H1 (cell line): ENCODE measurements at regions not wholly inside any gene's neighbourhood (a gene's known extent, or its start where the extent isn't known, plus 50 kb on each side); places are given as distances from the start of the nearest gene placed in this dataset.

ENCODE experiments used
- CTCF ChIA-PET: fragments of 300-600 bp; sonication (Branson Sonifier 250); formaldehyde crosslinking; loops from one replicate; lab custom pipeline; 2021; ENCODE audit not compliant: partially characterized antibody; lab: Charles Lee
- POLR2A ChIA-PET: fragments of 300-600 bp; sonication (Branson Sonifier 250); formaldehyde crosslinking; loops from one replicate; lab custom pipeline; 2021; ENCODE audit warnings: inconsistent platforms; ENCODE audit not compliant: partially characterized antibody; lab: Charles Lee
- DNase-seq, 2 experiments: peaks; one replicate each; pipeline versions ENCODE4 v3.0.0 to v3.0.0-alpha.2; 2010 to 2022; ENCODE audit warnings: low spot score in 2 of 2, low read depth in 1 of 2, mixed read lengths in 1 of 2
- FAIRE-seq: peaks from 2 replicates; lab custom pipeline; 2011; peaks lifted over from hg19 to GRCh38; lab: Jason Lieb, UNC
- H2AFZ ChIP-seq: 2 replicates; pipeline ENCODE4 v1.8.1; 2012; ENCODE audit warnings: low read length, inconsistent platforms
- H2AK5ac ChIP-seq: 2 replicates; pipeline ENCODE4 v1.6.1; 2013; ENCODE audit warnings: low read depth, low read length
- H2BK120ac ChIP-seq: replicated peaks from 2 replicates; pipeline ENCODE3; 2013; ENCODE audit warnings: low read depth, low read length, inconsistent platforms
- H2BK12ac ChIP-seq: 2 replicates; pipeline ENCODE4 v1.6.1; 2013; ENCODE audit warnings: low read depth, low read length
- H2BK15ac ChIP-seq: 2 replicates; pipeline ENCODE4 v1.6.1; 2013; ENCODE audit warnings: low read length
- H2BK20ac ChIP-seq: 2 replicates; pipeline ENCODE4 v1.6.1; 2013; ENCODE audit warnings: low read length
- H2BK5ac ChIP-seq: 2 replicates; pipeline ENCODE4 v1.6.1; 2013; ENCODE audit warnings: low read depth, low read length
- H3K14ac ChIP-seq: 2 replicates; pipeline ENCODE4 v1.6.1; 2013; ENCODE audit warnings: inconsistent platforms; ENCODE audit not compliant: insufficient read length
- H3K18ac ChIP-seq: 2 replicates; pipeline ENCODE4 v1.6.1; 2013; ENCODE audit warnings: low read length; ENCODE audit errors: extremely low read depth
- H3K23ac ChIP-seq: 2 replicates; pipeline ENCODE4 v1.6.1; 2013; ENCODE audit warnings: inconsistent platforms; ENCODE audit not compliant: insufficient read length
- H3K23me2 ChIP-seq: 2 replicates; pipeline ENCODE4 v1.6.1; 2013; ENCODE audit warnings: low read depth, low read length
- H3K27ac ChIP-seq: 2 replicates; pipeline ENCODE4 v1.6.1; 2011; ENCODE audit warnings: low read depth, low read length, inconsistent platforms
- H3K27me3 ChIP-seq, 4 experiments: replicated peaks in 1 of 4; 1 replicate in 1 of 4; 2 replicates in 3 of 4; pipeline versions ENCODE4 v1.6.1 to v1.8.1; 2011 to 2013; ENCODE audit warnings: low read length in 3 of 4, mild to moderate bottlenecking in 3 of 4, inconsistent platforms in 2 of 4, mixed read lengths in 2 of 4, moderate library complexity in 1 of 4; ENCODE audit not compliant: control insufficient read depth in 3 of 4, insufficient read depth in 3 of 4; ENCODE audit errors: extremely low read depth in 1 of 4
- H3K36me3 ChIP-seq, 4 experiments: 2 replicates each; pipeline versions ENCODE4 v1.6.1 to v1.8.1; 2011 to 2013; ENCODE audit warnings: mild to moderate bottlenecking in 4 of 4, low read length in 3 of 4, moderate library complexity in 2 of 4, control low read depth in 1 of 4, inconsistent platforms in 1 of 4; ENCODE audit not compliant: insufficient read depth in 4 of 4, control insufficient read depth in 2 of 4
- H3K4ac ChIP-seq: replicated peaks from 2 replicates; pipeline ENCODE3; 2013; ENCODE audit warnings: low read length, low read depth, mixed read lengths, inconsistent platforms; ENCODE audit not compliant: insufficient read length
- H3K4me1 ChIP-seq, 4 experiments: replicated peaks in 1 of 4; 1 replicate in 1 of 4; 2 replicates in 3 of 4; pipeline versions ENCODE4 v1.6.1 to v1.8.1; 2011 to 2013; ENCODE audit warnings: low read length in 3 of 4, inconsistent platforms in 2 of 4, mixed read lengths in 1 of 4; ENCODE audit not compliant: insufficient read depth in 4 of 4, control insufficient read depth in 3 of 4
- H3K4me2 ChIP-seq, 2 experiments: 2 replicates each; pipeline versions ENCODE4 v1.6.1 to v1.8.1; 2011 to 2013; ENCODE audit warnings: low read depth in 2 of 2, low read length in 2 of 2, control low read depth in 1 of 2, inconsistent platforms in 1 of 2, mild to moderate bottlenecking in 1 of 2; ENCODE audit not compliant: insufficient read depth in 1 of 2
- H3K4me3 ChIP-seq, 4 experiments: fragments of 200-600, 300-600 bp in 1 of 4; sonication (generic), shearing (Covaris generic), sonication (Bioruptor Twin) in 1 of 4; 2 replicates each; pipeline versions ENCODE4 v1.5.1 to v1.8.1; 2011 to 2016; ENCODE audit warnings: low read length in 4 of 4, low read depth in 3 of 4, control low read depth in 2 of 4, inconsistent platforms in 2 of 4, mild to moderate bottlenecking in 2 of 4, mixed read lengths in 1 of 4, moderate library complexity in 1 of 4; ENCODE audit not compliant: insufficient read depth in 2 of 4; ENCODE audit errors: extremely low read depth in 1 of 4
- H3K56ac ChIP-seq: replicated peaks from 2 replicates; pipeline ENCODE3; 2013; ENCODE audit warnings: low read depth, mild to moderate bottlenecking, mixed read lengths, low read length, inconsistent platforms; ENCODE audit not compliant: insufficient read length
- H3K79me1 ChIP-seq: 2 replicates; pipeline ENCODE4 v1.6.1; 2013; ENCODE audit warnings: low read depth, low read length, control low read depth
- H3K79me2 ChIP-seq, 2 experiments: 2 replicates each; pipeline versions ENCODE4 v1.6.1 to v1.8.1; 2012 to 2013; ENCODE audit warnings: low read length in 2 of 2, mild to moderate bottlenecking in 2 of 2, inconsistent platforms in 1 of 2; ENCODE audit not compliant: insufficient read depth in 2 of 2, control insufficient read depth in 1 of 2
- H3K9ac ChIP-seq, 4 experiments: replicated peaks in 1 of 4; 1 replicate in 1 of 4; 2 replicates in 3 of 4; pipeline versions ENCODE4 v1.6.1 to v1.8.1; 2011 to 2013; ENCODE audit warnings: low read depth in 3 of 4, low read length in 3 of 4, control low read depth in 2 of 4, mild to moderate bottlenecking in 2 of 4, moderate library complexity in 2 of 4, inconsistent platforms in 1 of 4; ENCODE audit errors: extremely low read depth in 1 of 4
- H3K9me3 ChIP-seq, 2 experiments: 2 replicates each; pipeline versions ENCODE4 v1.6.1 to v1.8.1; 2012 to 2013; ENCODE audit warnings: mild to moderate bottlenecking in 2 of 2, moderate library complexity in 2 of 2, control low read depth in 1 of 2, inconsistent platforms in 1 of 2, low read depth in 1 of 2, low read length in 1 of 2, mixed read lengths in 1 of 2; ENCODE audit not compliant: insufficient read depth in 2 of 2
- H4K20me1 ChIP-seq, 2 experiments: replicated peaks in 1 of 2; 2 replicates each; pipeline versions ENCODE3 to v1.8.1; 2011 to 2013; ENCODE audit warnings: inconsistent platforms in 2 of 2, low read length in 2 of 2, mild to moderate bottlenecking in 1 of 2; ENCODE audit not compliant: insufficient read depth in 2 of 2, control insufficient read depth in 1 of 2
- H4K5ac ChIP-seq: 2 replicates; pipeline ENCODE4 v1.6.1; 2013; ENCODE audit warnings: low read length, low read depth, mixed read lengths, inconsistent platforms; ENCODE audit not compliant: insufficient read length
- H4K8ac ChIP-seq: 2 replicates; pipeline ENCODE4 v1.8.0; 2013; ENCODE audit warnings: mild to moderate bottlenecking, moderate library complexity, low read length, inconsistent platforms; ENCODE audit not compliant: insufficient read depth; ENCODE audit errors: extremely low read depth
- H4K91ac ChIP-seq: replicated peaks from 2 replicates; pipeline ENCODE3; 2013; ENCODE audit warnings: low read length, mixed read lengths, inconsistent platforms; ENCODE audit not compliant: insufficient read length
- ASH2L ChIP-seq: fragments of 200-600, 300-600 bp; sonication (generic); IDR thresholded peaks from one replicate; pipeline ENCODE4 v1.7.1; 2017; ENCODE audit warnings: low read length
- BCL11A ChIP-seq, 2 experiments: IDR thresholded peaks; one replicate each; pipeline ENCODE4 v1.6.1; 2011; ENCODE audit warnings: low read depth in 2 of 2, low read length in 2 of 2, mild to moderate bottlenecking in 2 of 2
- BRCA1 ChIP-seq: IDR thresholded peaks from 2 replicates; pipeline ENCODE4 v1.6.1; 2012; ENCODE audit warnings: low read depth, low read length, improper control_type of control experiment
- EP300 ChIP-seq, 2 experiments: IDR thresholded peaks; 1 replicate in 1 of 2; 2 replicates in 1 of 2; pipeline ENCODE4 v1.6.1; 2011 to 2012; ENCODE audit warnings: low read depth in 2 of 2, low read length in 2 of 2, mild to moderate bottlenecking in 2 of 2, borderline replicate concordance in 1 of 2, inconsistent platforms in 1 of 2, moderate library complexity in 1 of 2
- EZH2 ChIP-seq: fragments of 200-600 bp; sonication (generic); IDR thresholded peaks from 2 replicates; pipeline ENCODE4 v1.7.1; 2012; ENCODE audit warnings: low read depth, mild to moderate bottlenecking, moderate library complexity, low read length, inconsistent platforms; ENCODE audit not compliant: severe bottlenecking
- JUND ChIP-seq: IDR thresholded peaks from 2 replicates; pipeline ENCODE4 v1.6.1; 2011; ENCODE audit warnings: mild to moderate bottlenecking, improper control_type of control experiment, low read length
- KDM4A ChIP-seq: IDR thresholded peaks from one replicate; pipeline ENCODE4 v1.7.1; 2012; ENCODE audit warnings: low read depth, mild to moderate bottlenecking, moderate library complexity, low read length, inconsistent platforms; ENCODE audit not compliant: severe bottlenecking
- SP4 ChIP-seq: IDR thresholded peaks from 2 replicates; pipeline ENCODE4 v1.6.1; 2012; ENCODE audit warnings: low read length, inconsistent platforms
- SRF ChIP-seq: IDR thresholded peaks from 2 replicates; pipeline ENCODE4 v1.6.1; 2011; ENCODE audit warnings: mild to moderate bottlenecking, low read depth, low read length, moderate library complexity
- TAF1 ChIP-seq: IDR thresholded peaks from 2 replicates; pipeline ENCODE4 v1.6.1; 2011; ENCODE audit warnings: mild to moderate bottlenecking, low read depth, low read length
- TEAD4 ChIP-seq: IDR thresholded peaks from 2 replicates; pipeline ENCODE4 v1.6.1; 2012; ENCODE audit warnings: low read depth, low read length, inconsistent platforms, mixed read lengths
- YY1 ChIP-seq: IDR thresholded peaks from 2 replicates; pipeline ENCODE4 v1.6.1; 2011; ENCODE audit warnings: low read depth, mild to moderate bottlenecking, low read length
- WGBS, 2 experiments: shearing (Covaris generic) in 1 of 2; methylation state at CpG; one replicate each; pipeline versions ENCODE4 v1.1.6 to v1.1.7; 2013 to 2015; ENCODE audit warnings: low lambda C conversion rate in 2 of 2, mixed read lengths in 2 of 2, inconsistent platforms in 1 of 2, low coverage in 1 of 2, missing lambda C conversion rate in 1 of 2; ENCODE audit not compliant: insufficient replicate concordance in 2 of 2, insufficient coverage in 1 of 2, insufficient read length in 1 of 2; ENCODE audit errors: extremely low coverage in 1 of 2, missing lambda C conversion rate in 1 of 2; 5-methylcytosine and 5-hydroxymethylcytosine counted together

- no peak overlapping the region for H2AFZ ChIP-seq
- CTCF ChIA-PET: interaction anchor here (1.7 kb wide), 1 partner anchor 39 kb away, joined by 4 read pairs; no protein-coding TSS in a partner anchor
- TF ChIP-seq SRF: no peak
- no peak for TF ChIP-seq SP4
- no peak for TF ChIP-seq YY1
- no peak for TF ChIP-seq KDM4A
- TF ChIP-seq BCL11A (IDR thresholded peaks at IDR 0.05; ENCODE audit: low read depth in 2 of 2, low read length in 2 of 2): no peak
- no peak for TF ChIP-seq JUND
- no peak for TF ChIP-seq EP300 (IDR thresholded peaks at IDR 0.05; ENCODE audit: borderline replicate concordance in 1 of 2, low read depth in 2 of 2, low read length in 2 of 2)
- no peak for TF ChIP-seq TEAD4
- no peak for TF ChIP-seq BRCA1
- TF ChIP-seq TAF1: no peak
- no peak for TF ChIP-seq EZH2
- no peak for TF ChIP-seq ASH2L
These were observed 919.0 kb downstream of the GALC start for GRCh38 chr14:87073880-87074570.

More at GRCh38 chr14:87073880-87074570, 919.0 kb downstream of the GALC start:
- Histone ChIP-seq H3K79me1 (no peaks in the 10 kb centered on the region), H3K4me1 (no peaks in the 10 kb centered on the region; a peak in 2 of 7 replicates), H3K56ac (no peak overlapping the region), H3K4ac (no peak overlapping the region), H3K4me3 (no peak overlapping the region), H4K20me1 (no peaks in the 10 kb centered on the region), H2BK15ac (no peak overlapping the region), H3K36me3 (no peaks in the 10 kb centered on the region), H2BK20ac (no peak overlapping the region), H3K14ac (no peak overlapping the region), H4K91ac (no peak overlapping the region), H3K23ac (no peak overlapping the region), H2BK5ac (no peak overlapping the region), H3K79me2 (no peaks in the 10 kb centered on the region), H4K5ac (no peak overlapping the region), H3K27ac (no peak overlapping the region), H3K27me3 (no peaks in the 10 kb centered on the region), H3K9ac (no peak overlapping the region), H3K9me3 (no peaks in the 10 kb centered on the region), H2BK12ac (no peak overlapping the region), H3K18ac (no peak overlapping the region), H2AK5ac (no peak overlapping the region), H2BK120ac (no peak overlapping the region), H3K23me2 (no peaks in the 10 kb centered on the region), H3K4me2 (no peak overlapping the region), H4K8ac (no peak overlapping the region)
- POLR2A ChIA-PET: interaction anchor here (1.2 kb wide), 1 partner anchor 71 kb away, joined by 3 read pairs; no protein-coding TSS in a partner anchor
- no peak for FAIRE-seq
- 87% methylated on average over 5 of the region's 5 CpGs; no CpG with 5 or more reads in 1 of the 2 experiments for WGBS, 2 experiments
- DNase-seq: no peak
